Gastrocnemius medialis (tissue), 4 donors: ENCODE measurements at regions not wholly inside any gene's neighbourhood (a gene's known extent, or its start where the extent isn't known, plus 50 kb on each side); places are given as distances from the start of the nearest gene placed in this dataset.

Source experiments
- ATAC-seq, 2 donors: fragments of 150-250 bp; one replicate each; pipeline ENCODE4 v1.9.1; 2016
- DNase-seq, 2 donors: peaks; one replicate each; pipeline ENCODE4 v3.0.0-alpha.2; 2019
- H3K27ac ChIP-seq, 4 donors: fragments of 200-600 bp; sonication (generic); 1 replicate in 1 of 4; 2 replicates in 3 of 4; pipeline ENCODE4 v1.5.1; 2016 to 2018; ENCODE audit warnings: mild to moderate bottlenecking in 2 of 4, moderate library complexity in 1 of 4
- H3K27me3 ChIP-seq, 3 donors: fragments of 200-600 bp; sonication (generic) in 2 of 3; 1 replicate in 1 of 3; 2 replicates in 2 of 3; pipeline versions ENCODE4 v1.5.1 to v1.6.0; 2016 to 2019; ENCODE audit warnings: mild to moderate bottlenecking in 1 of 3, moderate library complexity in 1 of 3
- H3K36me3 ChIP-seq, 2 donors: fragments of 200-600 bp; sonication (generic) in 1 of 2; one replicate each; pipeline ENCODE4 v1.5.1; 2017 to 2018
- H3K4me1 ChIP-seq, 2 donors: fragments of 200-600 bp; sonication (generic) in 1 of 2; one replicate each; pipeline ENCODE4 v1.5.1; 2016 to 2017; ENCODE audit warnings: mild to moderate bottlenecking in 2 of 2
- H3K4me3 ChIP-seq, 4 donors: fragments of 200-600 bp; sonication (generic) in 3 of 4; 1 replicate in 1 of 4; 2 replicates in 3 of 4; pipeline ENCODE4 v1.5.1; 2016 to 2019; ENCODE audit warnings: mild to moderate bottlenecking in 2 of 4
- H3K9me3 ChIP-seq, 3 donors: fragments of 200-600 bp; sonication (generic) in 2 of 3; 1 replicate in 1 of 3; 2 replicates in 2 of 3; pipeline ENCODE4 v1.5.1; 2016 to 2019
- CTCF ChIP-seq, 5 experiments: fragments of 450-650 bp in 3 of 5; fragments of 200-600 bp in 2 of 5; sonication (generic) in 2 of 5; IDR thresholded peaks in 4 of 5; conservative IDR thresholded peaks in 1 of 5; 1 replicate in 4 of 5; 2 replicates in 1 of 5; pipeline ENCODE4 v1.5.1; 2016 to 2019; ENCODE audit warnings: antibody characterized with exemption in 5 of 5, mild to moderate bottlenecking in 3 of 5, moderate library complexity in 3 of 5
- POLR2A ChIP-seq, 2 donors: fragments of 450-650 bp; IDR thresholded peaks; one replicate each; pipeline ENCODE4 v1.6.1; 2017; ENCODE audit warnings: antibody characterized with exemption in 2 of 2, mild to moderate bottlenecking in 2 of 2, moderate library complexity in 2 of 2
- in situ Hi-C, 4 donors: fragments of 200-750 bp; cut with MboI; loops; one replicate each; pipeline versions ENCODE4 v1.15.0 to v1.8.0; 2017; ENCODE audit warnings: low sequenced_read_pairs in 4 of 4
- intact Hi-C: fragments of 100-400 bp; cut with DNase I; formaldehyde crosslinking; loops from one replicate; pipeline ENCODE4 v1.15.1; 2023; ENCODE audit warnings: low total_unique reads

DNA sequence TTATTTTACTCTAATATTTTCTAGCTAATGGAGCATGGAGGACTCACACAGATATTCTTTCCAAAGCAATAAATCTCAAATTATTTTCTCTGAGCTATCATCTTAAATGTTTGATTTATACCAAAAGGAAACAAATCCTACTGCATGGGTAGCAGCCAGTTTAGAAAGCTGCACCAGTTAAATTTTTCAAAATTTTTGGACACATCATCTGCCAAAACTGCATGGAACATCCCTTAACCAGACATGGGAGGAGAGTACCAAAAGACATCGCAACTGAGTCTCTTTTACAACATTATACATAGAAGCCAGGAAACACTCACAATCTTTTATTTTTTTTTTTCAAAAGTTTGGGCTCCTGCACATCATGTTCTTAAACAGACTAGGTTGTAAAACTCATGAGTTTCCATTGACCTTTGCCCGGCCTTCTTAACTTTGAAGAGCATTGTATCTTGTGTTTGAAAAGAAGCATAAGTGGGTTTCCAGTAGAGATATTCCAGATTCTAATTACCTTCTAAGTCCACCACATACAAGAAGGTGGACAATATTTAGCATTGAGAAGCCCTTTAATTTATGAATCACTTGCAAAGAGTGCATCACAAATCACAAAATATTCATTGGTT lies 87.7 kb upstream of the HMGCLL1 start:
- DNase-seq (no peak), ATAC-seq (peak in 1 of 2 donors; percentile 18)
- no peaks in the 10 kb centered on the region for H3K9me3 ChIP-seq
- TF ChIP-seq CTCF (IDR thresholded peaks at IDR 0.05 in 4 of 5, conservative IDR thresholded peaks at IDR 0.05 in 1 of 5) (no peak), POLR2A (IDR thresholded peaks at IDR 0.05) (no peak)
- H3K27ac ChIP-seq, result no peak overlapping the region
- H3K36me3 ChIP-seq, result no peaks in the 10 kb centered on the region
- H3K4me1 ChIP-seq, result no peaks in the 10 kb centered on the region
- intact Hi-C loops (no loop called here), in situ Hi-C loops (no loop called here)
- H3K4me3 ChIP-seq, result no peak overlapping the region
- H3K27me3 ChIP-seq, result no peaks in the 10 kb centered on the region

- TF ChIP-seq CTCF (IDR thresholded peaks at IDR 0.05 in 4 of 5, conservative IDR thresholded peaks at IDR 0.05 in 1 of 5), result no peak
- TF ChIP-seq POLR2A (IDR thresholded peaks at IDR 0.05), result no peak
- H3K9me3 ChIP-seq, result no peaks in the 10 kb centered on the region
- no peak overlapping the region for H3K4me3 ChIP-seq
- no peaks in the 10 kb centered on the region for H3K27me3 ChIP-seq
- H3K27ac ChIP-seq, result no peak overlapping the region
- H3K36me3 ChIP-seq, result no peaks in the 10 kb centered on the region
- intact Hi-C loops (no loop called here), in situ Hi-C loops (no loop called here)
- ATAC-seq (no peak), DNase-seq (no peak)
- H3K4me1 ChIP-seq, result no peaks in the 10 kb centered on the region
Observed at GRCh38 chr6:55666037-55666436, 87.0 kb upstream of the HMGCLL1 start.

DNA sequence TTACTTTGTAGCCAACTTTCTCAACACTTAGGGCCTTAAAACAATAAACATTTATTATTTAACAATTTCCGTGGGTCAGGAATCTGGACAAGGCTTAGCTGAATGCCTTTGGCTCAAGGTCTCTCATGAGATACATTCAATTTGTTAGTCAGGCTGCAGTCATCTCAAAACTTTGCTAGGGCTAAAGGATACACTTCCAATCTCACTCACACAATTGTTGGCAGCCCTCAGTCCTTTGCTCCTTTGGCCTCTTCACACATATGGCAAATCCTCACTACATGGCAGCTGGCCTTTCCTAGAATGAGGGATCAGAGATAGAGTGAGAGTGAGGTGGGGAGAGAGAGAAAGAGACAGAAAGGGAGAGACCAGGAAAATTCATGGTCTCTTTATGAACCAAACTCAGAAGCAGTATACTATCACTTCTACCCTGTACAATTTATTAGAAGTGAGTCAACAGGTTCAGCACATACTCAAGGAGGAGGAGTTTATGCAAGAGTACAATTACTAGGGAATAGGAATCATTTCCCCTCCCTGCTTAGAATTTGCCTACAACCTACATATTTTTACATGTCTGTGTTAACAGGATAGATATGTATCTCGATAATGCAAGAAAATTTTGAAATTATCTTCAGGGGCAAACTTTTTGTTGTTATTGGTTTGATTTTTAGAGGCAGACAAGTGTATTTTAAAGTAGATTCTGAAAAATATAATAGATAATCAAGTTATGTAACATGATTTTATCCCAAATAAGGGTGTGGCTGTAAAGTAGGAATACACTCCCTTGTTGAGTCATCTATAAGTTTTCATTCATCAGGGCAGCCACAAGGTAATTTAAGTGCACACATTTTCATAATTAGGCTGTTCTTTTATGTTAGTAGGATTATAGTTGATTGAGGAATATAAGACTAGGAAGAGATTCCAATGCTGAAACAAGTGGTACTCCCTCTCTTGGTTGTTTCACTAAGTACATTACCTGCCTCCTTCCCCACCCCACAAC lies 85.9 kb upstream of the HMGCLL1 start:
- in situ Hi-C loops, result no loop called here
- no peak for ATAC-seq

GRCh38 chr6:55663914-55664313 lies 84.9 kb upstream of the HMGCLL1 start:
- ATAC-seq (no peak), DNase-seq (no peak)
- Histone ChIP-seq H3K4me3 (no peak overlapping the region), H3K27me3 (no peaks in the 10 kb centered on the region), H3K4me1 (no peaks in the 10 kb centered on the region), H3K36me3 (no peaks in the 10 kb centered on the region), H3K9me3 (no peaks in the 10 kb centered on the region), H3K27ac (no peak overlapping the region)
- TF ChIP-seq POLR2A (IDR thresholded peaks at IDR 0.05), result no peak
- intact Hi-C loops (no loop called here), in situ Hi-C loops (no loop called here)

More for the DNA sequence above, 85.9 kb upstream of the HMGCLL1 start:
- Histone ChIP-seq H3K27me3 (no peaks in the 10 kb centered on the region), H3K4me3 (no peak overlapping the region), H3K27ac (no peak overlapping the region), H3K9me3 (no peaks in the 10 kb centered on the region), H3K4me1 (no peaks in the 10 kb centered on the region), H3K36me3 (no peaks in the 10 kb centered on the region)
- TF ChIP-seq POLR2A (IDR thresholded peaks at IDR 0.05) (no peak), CTCF (IDR thresholded peaks at IDR 0.05 in 4 of 5, conservative IDR thresholded peaks at IDR 0.05 in 1 of 5) (no peak)
- DNase-seq, result no peak
- intact Hi-C loops, result no loop called here

DNA sequence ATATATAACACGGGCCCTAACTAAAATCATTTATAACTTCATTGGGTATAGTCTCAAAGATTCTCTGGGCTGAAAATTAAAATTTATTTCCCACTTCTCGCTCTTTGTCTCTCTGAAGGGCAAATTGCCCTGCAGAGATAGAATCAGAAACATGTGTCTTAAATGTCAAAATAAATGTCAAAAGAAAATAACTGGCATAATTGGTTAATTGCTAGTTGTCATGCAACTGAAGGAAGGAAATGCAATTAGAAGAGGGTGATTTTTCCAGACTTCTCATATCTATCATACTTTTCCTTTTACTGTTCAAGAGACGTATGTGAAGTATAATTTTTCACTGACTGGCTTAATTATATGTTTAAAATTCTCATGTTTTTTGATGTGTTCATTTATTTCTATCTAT lies 80.3 kb upstream of the HMGCLL1 start:
- DNase-seq (no peak), ATAC-seq (no peak)
- no peaks in the 10 kb centered on the region for H3K27me3 ChIP-seq
- H3K9me3 ChIP-seq, result no peaks in the 10 kb centered on the region
- H3K4me1 ChIP-seq, result no peaks in the 10 kb centered on the region
- H3K4me3 ChIP-seq, result no peak overlapping the region
- no peaks in the 10 kb centered on the region for H3K36me3 ChIP-seq
- intact Hi-C loops, result no loop called here
- TF ChIP-seq CTCF (IDR thresholded peaks at IDR 0.05 in 4 of 5, conservative IDR thresholded peaks at IDR 0.05 in 1 of 5), result no peak
- TF ChIP-seq POLR2A (IDR thresholded peaks at IDR 0.05), result no peak
- H3K27ac ChIP-seq, result no peak overlapping the region
- in situ Hi-C loops, result no loop called here
